ENCODE measurements at regions not wholly inside any gene's neighbourhood (a gene's known extent, or its start where the extent isn't known, plus 50 kb on each side); places are given as distances from the start of the nearest gene placed in this dataset.

DNA sequence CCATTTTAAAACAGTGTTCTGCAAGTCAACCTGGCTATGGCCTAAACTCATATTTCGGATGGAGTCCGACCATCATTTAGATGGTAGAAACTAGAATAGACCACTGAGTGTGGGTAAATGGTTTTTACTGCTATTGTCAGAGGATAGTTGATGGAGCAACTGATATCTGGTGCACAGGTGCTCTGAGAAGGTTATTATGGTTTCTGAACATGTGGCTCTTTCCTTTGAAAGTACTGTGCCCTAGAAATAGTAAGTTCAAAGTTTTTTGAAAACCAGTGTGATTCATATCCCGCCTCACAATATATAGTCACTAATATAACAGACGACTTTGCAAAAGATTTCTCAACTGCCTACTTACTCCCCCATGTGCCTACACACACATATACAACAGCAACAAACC lies 64.4 kb upstream of the BTG1 start:
- DNase-seq = no peak

DNA sequence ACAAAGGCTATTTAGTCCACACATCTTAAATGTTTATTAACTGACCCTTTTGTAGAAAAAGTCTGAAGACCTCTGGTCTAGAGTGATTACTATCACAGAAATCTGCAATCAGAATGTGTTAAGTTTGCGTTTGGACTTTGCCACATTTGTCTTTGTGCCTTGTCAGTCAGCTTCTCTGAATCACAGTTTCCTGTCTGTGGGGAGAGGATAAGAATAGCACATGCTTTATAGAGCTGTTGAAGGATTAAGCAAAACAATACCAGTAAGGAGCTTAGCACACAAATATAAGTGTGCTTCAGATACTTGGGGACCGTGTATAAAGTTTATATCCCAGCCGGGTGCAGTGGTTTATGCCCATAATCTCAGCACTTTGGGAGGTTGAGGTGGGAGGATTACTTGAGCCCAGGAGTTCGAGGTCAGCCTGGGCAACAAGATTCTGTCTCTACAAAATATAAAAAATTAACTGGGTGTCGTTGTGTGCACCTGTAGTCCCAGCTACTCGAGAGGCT lies 63.0 kb upstream of the BTG1 start:
- DNase-seq = peak; percentile 89

DNA sequence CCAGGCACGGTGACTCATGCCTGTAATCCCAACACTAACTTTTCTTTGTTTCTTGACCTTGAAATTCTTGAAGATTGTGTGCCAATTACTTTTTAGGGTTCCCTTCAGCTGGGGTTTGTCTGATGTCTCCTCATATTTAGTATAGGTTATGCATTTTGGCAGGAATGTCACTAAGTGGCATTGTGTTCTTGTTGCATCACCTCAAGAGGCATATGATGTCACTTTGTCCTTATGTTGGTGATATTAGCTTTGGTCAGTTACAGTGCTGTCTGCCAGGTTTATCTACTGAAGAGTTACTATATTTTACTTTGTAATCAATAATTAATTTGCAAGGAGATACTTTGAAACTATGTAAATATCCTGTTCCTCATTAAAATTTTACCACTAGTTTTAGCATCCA lies 61.0 kb upstream of the BTG1 start:
- DNase-seq = no peak

DNA sequence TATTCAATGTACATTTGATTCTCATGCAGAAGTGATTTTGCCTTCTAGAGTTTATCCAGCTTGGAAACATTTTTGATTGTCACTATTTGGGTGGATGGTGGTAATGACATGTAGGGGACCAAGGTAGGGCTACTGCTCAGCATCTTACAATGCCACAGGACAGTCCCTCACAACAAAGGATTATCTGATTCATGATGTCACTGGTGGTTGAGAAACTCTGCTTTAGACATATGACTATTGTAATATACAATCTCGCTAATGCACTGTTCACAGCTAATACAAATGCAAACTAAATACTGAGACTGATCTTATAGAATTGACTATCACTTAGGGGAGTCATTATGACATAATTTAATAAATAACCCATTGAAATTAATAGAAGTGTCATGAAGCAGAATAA lies 60.4 kb upstream of the BTG1 start:
- DNase-seq = no peak

DNA sequence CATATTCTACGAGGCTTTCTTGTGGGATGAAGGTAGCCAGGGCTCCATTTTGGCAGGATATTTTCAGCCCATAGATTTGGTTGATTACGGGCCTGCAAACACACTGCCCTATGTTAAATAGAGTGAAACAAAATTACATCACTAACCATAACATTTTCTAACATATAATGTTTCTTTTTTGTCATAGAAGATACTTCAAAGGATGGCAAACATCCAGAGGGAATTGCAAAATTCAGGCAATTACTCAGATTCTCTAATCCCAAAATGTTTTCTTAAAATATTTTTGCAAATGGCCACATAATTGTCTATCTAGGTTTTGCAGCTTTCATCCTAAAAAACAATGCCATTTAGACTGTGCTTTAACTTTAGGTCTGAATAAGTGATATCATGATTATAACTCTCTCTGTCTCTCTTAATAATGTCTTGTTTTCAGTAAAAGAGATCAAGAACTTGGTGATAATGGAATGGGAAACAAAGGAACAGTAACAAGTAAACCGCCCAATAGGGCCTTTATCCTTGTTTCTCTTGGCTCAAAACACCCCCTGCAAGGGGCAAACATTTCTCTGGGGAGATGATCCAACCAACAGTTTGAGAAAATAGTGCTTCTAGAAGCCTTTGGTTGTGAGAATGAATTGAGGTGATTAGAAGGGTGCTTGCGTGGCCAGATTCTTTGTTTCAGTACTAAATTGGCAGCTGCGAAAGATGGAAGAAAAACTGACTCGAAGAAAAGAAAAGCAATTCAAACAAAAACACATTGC lies 54.4 kb upstream of the BTG1 start:
- DNase-seq = no peak

DNA sequence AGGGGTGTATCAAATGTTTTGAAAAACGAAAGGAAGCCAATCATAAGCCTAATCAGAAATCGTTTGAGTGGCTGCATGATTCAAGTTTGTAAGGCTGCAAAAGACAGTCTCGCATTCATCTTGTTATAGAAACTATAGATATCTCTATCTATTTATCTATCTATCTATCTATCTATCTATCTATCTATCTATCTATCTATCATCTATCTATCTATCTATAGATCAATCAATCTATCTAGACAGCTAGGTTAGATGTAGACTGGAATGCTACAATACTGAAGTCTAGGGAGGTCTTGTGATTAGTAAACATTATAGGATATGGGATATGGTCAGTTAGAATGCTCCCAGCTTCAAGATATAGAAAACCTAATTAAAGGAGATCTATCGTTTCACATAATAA lies 52.2 kb upstream of the BTG1 start:
- DNase-seq = no peak

DNA sequence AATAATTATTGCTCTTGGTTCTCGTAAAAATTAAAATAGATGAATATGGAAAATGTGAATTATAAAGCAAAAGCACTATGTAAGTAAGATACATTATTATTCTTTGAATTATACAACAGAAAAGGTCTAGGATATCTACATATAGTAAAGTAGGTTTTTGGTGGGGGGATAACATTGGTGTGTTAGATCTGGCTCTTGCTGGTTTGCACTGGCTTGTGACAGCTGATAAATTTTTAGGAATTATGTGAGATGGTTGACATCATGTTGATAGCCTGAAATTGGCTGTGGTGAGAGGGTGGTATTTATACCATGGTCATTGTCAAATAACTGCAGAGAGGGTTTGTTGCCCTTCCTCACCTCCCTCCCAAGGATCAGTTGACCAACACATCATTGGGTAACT lies 50.7 kb upstream of the BTG1 start:
- peak; percentile 3 for DNase-seq

Data from NCI-H82 (cell line).